Esophagus muscularis mucosa (tissue), 4 donors: ENCODE measurements at regions not wholly inside any gene's neighbourhood (a gene's known extent, or its start where the extent isn't known, plus 50 kb on each side); places are given as distances from the start of the nearest gene placed in this dataset.
A peak's percentile ranks its signal among the peaks of the same experiment; 100 is the strongest.

Source experiments
- DNase-seq: peaks from one replicate; pipeline ENCODE4 v3.0.0-alpha.2; 2017; ENCODE audit errors: extremely low spot score
- H3K27ac ChIP-seq, 4 donors: fragments of 200-600 bp; sonication (generic); replicated peaks in 1 of 4; 1 replicate in 3 of 4; 2 replicates in 1 of 4; pipeline ENCODE4 v1.5.1; 2016 to 2019; ENCODE audit warnings: mild to moderate bottlenecking in 1 of 4
- H3K27me3 ChIP-seq, 4 donors: fragments of 200-600 bp; sonication (generic); one replicate each; pipeline versions ENCODE4 v1.5.1 to v1.6.0; 2016 to 2019
- H3K36me3 ChIP-seq, 4 donors: fragments of 200-600 bp; sonication (generic); one replicate each; pipeline ENCODE4 v1.5.1; 2016 to 2019
- H3K4me1 ChIP-seq, 4 donors: fragments of 200-600 bp; sonication (generic); one replicate each; pipeline ENCODE4 v1.5.1; 2016 to 2019
- H3K4me3 ChIP-seq, 4 donors: fragments of 200-600 bp; sonication (generic); 1 replicate in 2 of 4; 2 replicates in 2 of 4; pipeline ENCODE4 v1.5.1; 2016 to 2019; ENCODE audit warnings: mild to moderate bottlenecking in 4 of 4, moderate library complexity in 1 of 4
- H3K9me3 ChIP-seq, 4 donors: fragments of 200-600 bp; sonication (generic); 1 replicate in 3 of 4; 2 replicates in 1 of 4; pipeline ENCODE4 v1.5.1; 2016 to 2019
- EP300 ChIP-seq: sonication (generic); formaldehyde crosslinking; IDR thresholded peaks from one replicate; pipeline ENCODE4 v1.6.1; 2017; ENCODE audit warnings: antibody characterized with exemption
- POLR2A ChIP-seq: fragments of 450-650 bp; IDR thresholded peaks from one replicate; pipeline ENCODE4 v1.6.1; 2017; ENCODE audit warnings: antibody characterized with exemption, moderate library complexity, mild to moderate bottlenecking, low read depth
- POLR2AphosphoS5 ChIP-seq, 2 donors: sonication (generic); formaldehyde crosslinking; IDR thresholded peaks; one replicate each; pipeline ENCODE4 v1.6.1; 2017; ENCODE audit warnings: antibody characterized with exemption in 2 of 2
- WGBS: methylation state at CpG from one replicate; pipeline ENCODE4 v1.1.5; 2018; 5-methylcytosine and 5-hydroxymethylcytosine counted together
- intact Hi-C: fragments of 100-400 bp; cut with DNase I; formaldehyde crosslinking; loops from one replicate; pipeline ENCODE4 v1.15.1; 2023
- TF ChIP-seq, protein P1 (sequence below), 3 experiments: fragments of 200-600 bp in 2 of 3; fragments of 450-650 bp in 1 of 3; sonication (generic) in 2 of 3; IDR thresholded peaks; one replicate each; pipeline ENCODE4 v1.5.1; 2017 to 2019; ENCODE audit warnings: antibody characterized with exemption in 3 of 3, mild to moderate bottlenecking in 2 of 3, moderate library complexity in 1 of 3

DNA sequence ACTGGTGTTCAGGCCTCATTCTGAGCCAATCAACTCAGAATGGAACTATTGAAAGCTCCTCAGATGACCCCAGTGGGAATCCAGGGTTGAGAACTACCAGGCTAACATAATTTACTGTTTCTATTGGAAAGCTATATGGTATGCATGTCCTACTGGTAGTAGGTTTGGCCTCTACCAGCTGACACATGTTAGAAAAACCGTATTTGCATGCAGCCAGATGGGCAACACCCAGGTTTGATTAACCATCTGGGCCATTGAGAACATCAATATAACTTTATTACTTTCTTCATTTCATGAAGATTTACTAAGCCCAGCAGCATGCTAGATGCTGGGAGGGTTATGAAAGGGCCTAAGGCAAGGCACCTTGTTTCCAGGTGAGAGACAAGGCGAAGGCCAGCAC, 181.4 kb upstream of the PARP11 start:
- intact Hi-C loops: no loop called here
- 94% methylated on average over 2 of the region's 2 CpGs for WGBS
- TF ChIP-seq POLR2AphosphoS5 (IDR thresholded peaks at IDR 0.05) (no peak), POLR2A (no peak), EP300 (no peak)
- TF ChIP-seq, protein P1, sequence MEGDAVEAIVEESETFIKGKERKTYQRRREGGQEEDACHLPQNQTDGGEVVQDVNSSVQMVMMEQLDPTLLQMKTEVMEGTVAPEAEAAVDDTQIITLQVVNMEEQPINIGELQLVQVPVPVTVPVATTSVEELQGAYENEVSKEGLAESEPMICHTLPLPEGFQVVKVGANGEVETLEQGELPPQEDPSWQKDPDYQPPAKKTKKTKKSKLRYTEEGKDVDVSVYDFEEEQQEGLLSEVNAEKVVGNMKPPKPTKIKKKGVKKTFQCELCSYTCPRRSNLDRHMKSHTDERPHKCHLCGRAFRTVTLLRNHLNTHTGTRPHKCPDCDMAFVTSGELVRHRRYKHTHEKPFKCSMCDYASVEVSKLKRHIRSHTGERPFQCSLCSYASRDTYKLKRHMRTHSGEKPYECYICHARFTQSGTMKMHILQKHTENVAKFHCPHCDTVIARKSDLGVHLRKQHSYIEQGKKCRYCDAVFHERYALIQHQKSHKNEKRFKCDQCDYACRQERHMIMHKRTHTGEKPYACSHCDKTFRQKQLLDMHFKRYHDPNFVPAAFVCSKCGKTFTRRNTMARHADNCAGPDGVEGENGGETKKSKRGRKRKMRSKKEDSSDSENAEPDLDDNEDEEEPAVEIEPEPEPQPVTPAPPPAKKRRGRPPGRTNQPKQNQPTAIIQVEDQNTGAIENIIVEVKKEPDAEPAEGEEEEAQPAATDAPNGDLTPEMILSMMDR (IDR thresholded peaks at IDR 0.05): no peak

DNA sequence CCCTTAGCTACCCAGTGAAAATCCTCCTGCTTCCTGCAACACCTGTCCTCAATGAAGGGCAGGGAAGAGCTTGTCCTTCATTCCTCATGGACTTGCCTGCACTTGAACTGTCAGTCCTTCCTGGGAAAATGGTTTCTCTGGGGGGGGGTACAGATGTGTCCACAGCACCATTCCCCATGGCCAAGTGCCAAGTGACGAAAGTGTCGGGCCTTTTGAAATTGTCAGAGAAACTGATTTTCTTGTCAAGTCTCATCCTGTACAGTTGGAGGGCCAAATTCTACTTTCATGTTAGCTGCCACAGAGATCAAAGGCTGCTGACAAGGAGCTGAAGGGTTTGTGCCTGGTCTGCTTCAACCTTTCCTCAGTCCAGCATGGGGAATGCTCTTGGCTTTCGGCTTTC, 179.5 kb upstream of the PARP11 start:
- H3K9me3 ChIP-seq: no peaks in the 10 kb centered on the region
- intact Hi-C loops: no loop called here
- no peak for TF ChIP-seq POLR2A
- TF ChIP-seq POLR2AphosphoS5 (IDR thresholded peaks at IDR 0.05): no peak
- TF ChIP-seq, protein P1 (IDR thresholded peaks at IDR 0.05): no peak
- no peak for TF ChIP-seq EP300
- DNase-seq: peak; percentile 57
- no peaks in the 10 kb centered on the region for H3K27me3 ChIP-seq
- no peak overlapping the region for H3K27ac ChIP-seq
- no peaks in the 10 kb centered on the region for H3K36me3 ChIP-seq
- WGBS: 75% methylated on average over 3 of the region's 3 CpGs
- H3K4me3 ChIP-seq: no peak overlapping the region
- no peaks in the 10 kb centered on the region for H3K4me1 ChIP-seq

More for the DNA sequence above, 181.4 kb upstream of the PARP11 start:
- Histone ChIP-seq H3K36me3 (no peaks in the 10 kb centered on the region), H3K27ac (no peak overlapping the region), H3K9me3 (no peaks in the 10 kb centered on the region), H3K27me3 (no peaks in the 10 kb centered on the region), H3K4me1 (no peaks in the 10 kb centered on the region), H3K4me3 (no peak overlapping the region)
- peak; percentile 17 for DNase-seq

DNA sequence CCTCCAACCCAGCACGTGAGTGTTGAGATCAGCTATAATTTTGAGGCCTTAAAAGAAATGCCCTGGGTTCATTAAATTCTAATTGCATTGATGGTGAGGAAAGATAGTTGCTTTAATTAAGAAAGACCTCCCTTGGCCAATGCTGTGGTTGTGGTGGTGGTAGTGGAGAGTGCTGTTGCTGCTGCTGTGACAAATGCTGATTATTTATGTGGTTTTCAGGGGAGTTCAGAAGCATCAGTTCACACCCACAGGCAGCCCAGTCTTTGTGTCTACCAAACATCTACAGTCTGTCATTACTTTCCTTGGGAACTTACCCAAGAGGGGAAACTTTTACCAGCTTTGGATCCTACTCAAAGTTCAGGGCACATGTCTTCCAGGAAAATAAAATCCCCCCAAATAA, 178.4 kb upstream of the PARP11 start:
- Histone ChIP-seq H3K9me3 (no peaks in the 10 kb centered on the region), H3K4me1 (no peaks in the 10 kb centered on the region), H3K36me3 (no peaks in the 10 kb centered on the region), H3K27me3 (no peaks in the 10 kb centered on the region), H3K27ac (no peak overlapping the region), H3K4me3 (no peak overlapping the region)
- DNase-seq: peak; percentile 26
- TF ChIP-seq, protein P1 (IDR thresholded peaks at IDR 0.05): no peak
- intact Hi-C loops: no loop called here
- WGBS: 70% methylated on average over 1 of the region's 1 CpG

DNA sequence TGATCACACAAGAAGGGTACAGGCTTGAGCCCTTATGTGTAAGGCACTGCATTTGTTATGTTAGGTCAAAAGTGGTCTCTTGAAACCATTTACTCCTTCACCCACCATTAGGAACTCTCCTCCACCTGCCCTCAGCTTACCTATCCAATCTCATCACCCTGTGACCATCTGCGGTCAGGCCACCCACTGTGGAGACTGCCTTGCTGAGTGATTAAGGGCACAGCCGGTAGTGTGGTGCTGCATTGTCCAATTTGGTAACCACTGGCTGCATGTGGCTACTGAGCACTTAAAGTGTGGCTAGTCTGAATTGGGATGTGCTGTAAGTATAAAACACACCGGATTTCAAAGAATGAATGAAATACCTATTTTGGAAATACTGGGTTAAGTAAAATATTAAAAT, 177.1 kb upstream of the PARP11 start:
- no peak for DNase-seq
- Histone ChIP-seq H3K9me3 (no peaks in the 10 kb centered on the region), H3K36me3 (no peaks in the 10 kb centered on the region), H3K27ac (no peak overlapping the region), H3K4me1 (no peaks in the 10 kb centered on the region), H3K27me3 (no peaks in the 10 kb centered on the region), H3K4me3 (no peak overlapping the region)
- TF ChIP-seq POLR2AphosphoS5 (IDR thresholded peaks at IDR 0.05) (no peak), POLR2A (no peak), EP300 (no peak)
- TF ChIP-seq, protein P1 (IDR thresholded peaks at IDR 0.05): no peak
- WGBS: 90% methylated on average over 3 of the region's 3 CpGs
- intact Hi-C loops: no loop called here

DNA sequence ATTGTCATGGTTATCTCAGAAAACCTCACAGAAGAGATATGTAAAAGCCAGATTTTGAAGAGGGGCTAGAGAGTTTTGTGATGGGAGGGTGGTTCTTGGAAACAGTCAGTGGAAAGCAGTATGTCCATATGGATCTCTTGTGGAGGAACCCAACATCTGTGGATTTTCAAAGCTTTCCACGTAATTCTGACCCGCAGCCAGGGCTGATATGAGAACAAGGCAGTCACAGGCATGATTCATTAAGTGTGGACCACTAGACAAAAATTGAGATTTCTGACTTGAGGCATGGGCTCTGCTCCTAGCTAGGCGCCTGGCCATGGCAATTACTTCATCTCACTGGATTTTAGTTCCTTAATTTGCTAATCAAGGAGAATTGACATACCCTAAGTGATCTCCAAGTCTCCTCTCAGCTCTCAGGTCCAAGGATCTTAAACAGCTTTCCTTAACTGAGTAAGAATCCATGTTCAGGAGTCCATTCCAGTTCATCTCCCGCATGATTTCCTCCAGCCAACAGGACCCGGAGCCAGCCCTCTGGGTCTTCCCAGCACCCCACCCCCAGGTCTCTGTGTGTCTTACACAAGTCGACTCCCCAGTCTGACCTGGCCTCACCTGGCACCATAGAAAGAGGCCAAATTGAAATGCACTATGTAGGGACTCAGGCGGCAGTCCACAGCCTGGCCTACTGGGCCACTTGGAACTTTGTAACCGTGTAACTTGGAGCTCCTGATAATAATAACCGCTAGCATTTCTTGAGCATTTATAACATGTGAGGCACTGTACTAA, 176.3 kb upstream of the PARP11 start:
- Histone ChIP-seq H3K4me1 (no peaks in the 10 kb centered on the region), H3K4me3 (no peak overlapping the region), H3K9me3 (no peaks in the 10 kb centered on the region), H3K27me3 (no peaks in the 10 kb centered on the region), H3K36me3 (no peaks in the 10 kb centered on the region), H3K27ac (no peak overlapping the region)
- peak; percentile 91 for DNase-seq
- 76% methylated on average over 9 of the region's 9 CpGs for WGBS
- intact Hi-C loops: no loop called here
- no peak for TF ChIP-seq POLR2AphosphoS5 (IDR thresholded peaks at IDR 0.05)
- TF ChIP-seq POLR2A: no peak
